GM18502 (cell line): ENCODE measurements at regions not wholly inside any gene's neighbourhood (a gene's known extent, or its start where the extent isn't known, plus 50 kb on each side); places are given as distances from the start of the nearest gene placed in this dataset.

Source experiments
- ATAC-seq: cut with Tn5 transposase; IDR thresholded peaks from one replicate; pipeline ENCODE4 v1.9.1; 2021; ENCODE audit warnings: mild to moderate bottlenecking; ENCODE audit not compliant: unreplicated experiment, poor library complexity

GRCh38 chr2:64845273-64845905 lies 143.8 kb upstream of the SLC1A4 start:
- ATAC-seq = no peak

DNA sequence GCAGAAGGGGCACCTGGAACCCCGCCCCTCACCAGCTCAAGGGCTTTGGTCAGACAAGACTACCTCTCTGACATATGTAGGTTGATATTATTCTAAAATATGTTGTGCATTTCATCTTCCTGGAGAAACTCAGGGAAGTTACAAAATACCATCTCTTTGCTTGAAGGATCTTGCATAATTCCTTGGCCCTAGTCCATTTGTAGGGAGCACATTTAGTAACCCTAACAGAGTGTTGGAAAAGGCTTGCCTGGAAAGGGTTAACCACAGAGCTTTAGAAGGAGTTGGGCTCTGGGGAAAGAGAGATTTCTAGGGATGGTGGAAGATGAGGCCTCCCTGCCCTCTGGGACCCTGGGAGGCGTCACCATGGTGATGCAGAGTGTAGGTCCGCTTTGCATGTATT lies 143.0 kb upstream of the SLC1A4 start:
- no peak for ATAC-seq

DNA sequence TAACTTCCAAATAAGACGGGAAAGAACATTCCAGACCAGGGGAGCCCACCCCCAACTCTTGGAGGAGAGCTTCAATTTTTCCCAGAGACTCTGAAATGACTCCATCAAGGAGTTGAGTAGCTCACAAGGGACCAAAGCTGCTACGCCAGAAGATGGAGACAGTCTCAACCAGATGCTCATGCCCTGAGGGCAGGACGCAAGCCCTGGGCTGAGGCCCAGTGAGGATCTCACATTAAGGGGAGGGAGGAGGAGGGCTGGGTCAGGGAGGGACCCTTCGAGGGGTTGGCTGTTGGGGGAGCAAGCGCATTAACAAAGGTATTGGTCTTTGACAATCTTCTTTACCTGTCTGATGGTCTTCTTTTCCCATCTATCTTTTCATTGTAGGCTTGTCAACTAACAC lies 141.3 kb upstream of the SLC1A4 start:
- ATAC-seq = no peak

- ATAC-seq = no peak
These were observed 140.8 kb upstream of the SLC1A4 start for GRCh38 chr2:64848363-64848762.

DNA sequence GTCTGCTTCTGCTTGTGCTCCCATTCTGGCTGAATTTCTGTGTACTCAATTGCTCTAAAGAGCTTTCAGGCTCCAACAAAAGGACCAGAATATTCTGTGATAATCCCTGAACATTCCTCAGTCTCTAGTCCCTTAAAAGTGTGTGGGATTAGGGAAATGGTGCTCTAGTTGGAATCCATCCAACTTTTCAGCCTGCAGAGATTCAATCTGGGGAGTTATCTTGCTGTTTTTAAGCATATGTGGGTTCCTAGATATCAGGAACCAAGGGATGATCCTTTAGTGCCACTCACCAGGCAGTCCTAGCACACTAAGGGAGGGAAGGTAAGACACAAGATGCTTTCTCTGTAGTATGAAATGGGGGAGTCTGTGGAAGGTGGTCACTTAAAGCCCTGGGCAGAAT lies 140.3 kb upstream of the SLC1A4 start:
- no peak for ATAC-seq

- no peak for ATAC-seq
These were observed 138.6 kb upstream of the SLC1A4 start for GRCh38 chr2:64850642-64851041.

DNA sequence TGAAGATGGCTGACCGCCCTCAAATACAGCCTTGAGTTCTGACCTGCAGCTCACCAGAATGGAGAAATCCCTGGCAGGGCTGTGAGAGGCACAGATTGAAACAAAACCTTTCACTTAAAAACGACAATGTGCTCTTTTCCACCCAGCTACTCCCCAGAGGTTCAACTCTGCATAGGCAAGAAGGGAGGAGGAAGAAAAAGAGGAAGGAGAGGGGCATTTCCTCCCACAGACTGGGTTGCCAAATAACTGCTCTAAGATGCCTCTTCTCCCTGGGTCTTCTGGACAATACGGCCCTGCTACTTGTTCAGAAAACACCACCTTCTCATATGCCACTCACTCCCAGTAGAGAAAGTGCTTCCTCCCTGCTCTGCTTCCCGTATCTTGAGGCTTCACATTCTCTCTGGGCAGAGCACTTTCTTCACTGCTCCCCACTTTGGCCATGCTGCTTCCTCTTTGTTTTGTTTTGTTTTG lies 136.4 kb upstream of the SLC1A4 start:
- ATAC-seq = no peak

DNA sequence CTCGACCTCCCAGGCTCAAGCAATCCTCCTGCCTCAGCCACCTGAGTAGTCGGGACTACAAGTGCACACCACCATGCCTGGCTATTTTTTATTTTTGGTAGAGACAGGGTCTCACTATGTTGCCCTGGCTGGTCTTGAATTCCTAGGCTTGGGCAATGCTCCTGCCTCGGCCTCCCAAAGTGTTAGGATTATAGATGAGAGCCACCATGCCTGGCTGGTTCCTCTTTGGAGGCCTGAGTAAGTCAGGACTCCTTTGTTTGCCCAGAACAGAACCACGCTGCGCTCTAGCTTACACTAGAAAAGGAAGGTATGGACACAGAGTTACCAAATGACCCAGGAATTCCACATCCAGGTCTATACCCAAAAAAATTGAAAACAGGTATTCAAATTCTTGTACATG lies 135.9 kb upstream of the SLC1A4 start:
- no peak for ATAC-seq

DNA sequence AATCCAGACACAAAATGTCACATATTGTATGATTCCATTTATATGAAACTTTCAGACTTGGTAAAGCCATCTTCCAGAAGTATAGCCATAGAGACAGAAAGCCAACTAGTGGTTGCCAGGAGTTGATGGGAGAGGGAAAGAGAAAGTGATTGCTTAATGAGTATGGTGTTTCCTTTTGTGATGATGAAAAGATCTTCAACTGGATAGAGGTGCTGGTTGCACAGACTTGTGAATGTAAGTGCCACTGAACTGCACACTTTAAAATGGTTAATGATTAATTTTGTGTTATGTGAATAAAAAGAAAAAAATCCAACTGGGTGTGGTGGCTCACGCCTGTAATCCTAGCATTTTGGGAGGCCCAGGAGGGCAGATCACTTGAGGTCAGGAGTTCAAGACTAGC lies 135.3 kb upstream of the SLC1A4 start:
- no peak for ATAC-seq

GRCh38 chr2:64854773-64855237 lies 134.4 kb upstream of the SLC1A4 start:
- no peak for ATAC-seq

GRCh38 chr2:64857581-64858471 lies 131.4 kb upstream of the SLC1A4 start:
- no peak for ATAC-seq

DNA sequence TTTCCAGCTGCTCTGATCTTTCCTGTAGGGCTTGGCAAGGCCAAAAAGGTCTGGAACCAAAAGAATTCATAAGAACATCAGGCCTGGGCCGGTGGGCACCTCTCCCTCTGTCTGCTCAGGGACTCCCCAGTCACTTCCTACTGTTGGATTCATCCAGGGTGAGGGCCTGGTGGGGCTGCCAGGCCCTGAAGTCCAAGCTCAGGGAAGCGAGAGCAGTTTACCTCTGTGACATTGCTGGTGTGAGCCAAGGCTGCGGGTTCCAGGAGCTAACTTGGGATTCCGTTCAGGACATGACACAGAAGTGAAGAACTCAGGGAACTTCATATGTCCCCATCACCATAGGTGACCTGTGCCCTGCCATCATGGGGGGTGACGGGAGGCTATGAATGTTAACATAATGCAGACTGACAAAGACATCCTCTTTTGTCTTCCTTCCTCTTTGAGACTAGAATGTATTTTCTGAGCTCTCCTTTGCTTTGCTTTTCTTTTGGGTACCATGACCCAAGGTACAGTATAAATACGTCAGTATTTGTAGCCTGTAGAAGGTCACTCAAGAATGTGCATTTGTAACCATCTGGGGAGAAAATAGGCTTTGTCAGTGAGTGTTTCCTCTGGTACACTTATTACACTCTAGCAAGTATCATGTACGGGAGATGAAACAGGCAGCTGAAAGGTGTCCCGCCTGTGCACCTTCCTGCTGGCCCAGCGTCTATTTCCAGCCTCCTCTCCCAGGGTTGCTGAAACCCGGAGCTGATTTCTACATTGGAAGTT lies 130.5 kb upstream of the SLC1A4 start:
- ATAC-seq = no peak

- ATAC-seq = peak; percentile 46
These were observed 129.6 kb upstream of the SLC1A4 start for GRCh38 chr2:64859312-64860212.

DNA sequence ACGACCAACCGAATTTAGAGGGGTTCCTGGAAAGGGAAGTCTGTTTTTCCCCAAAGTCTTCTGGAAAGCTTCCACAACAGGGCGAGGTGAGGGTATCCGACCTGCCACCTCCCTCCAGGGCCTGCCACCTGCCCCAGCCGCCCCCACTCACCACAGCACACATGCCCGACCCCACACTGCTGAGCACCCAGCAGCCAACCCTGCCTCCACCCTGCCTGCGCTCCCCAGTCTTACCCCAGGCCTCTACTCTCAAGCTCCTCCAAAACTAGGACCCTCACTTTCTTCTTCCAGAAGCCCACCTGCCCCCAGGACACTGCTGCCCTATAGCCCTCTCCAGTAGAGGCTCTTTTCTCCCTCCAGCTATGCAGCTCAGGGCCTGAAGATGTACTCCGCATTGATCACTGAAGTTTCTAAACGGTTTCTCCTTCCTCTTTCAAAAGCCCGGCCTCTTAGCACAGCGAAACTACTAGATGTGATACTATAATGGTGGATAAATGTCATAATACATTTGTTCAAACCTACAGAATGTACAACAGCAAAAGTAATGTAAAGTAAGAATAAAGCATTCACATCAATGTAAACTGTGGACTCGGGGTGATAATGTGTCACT lies 128.8 kb upstream of the SLC1A4 start:
- peak; percentile 42 for ATAC-seq

DNA sequence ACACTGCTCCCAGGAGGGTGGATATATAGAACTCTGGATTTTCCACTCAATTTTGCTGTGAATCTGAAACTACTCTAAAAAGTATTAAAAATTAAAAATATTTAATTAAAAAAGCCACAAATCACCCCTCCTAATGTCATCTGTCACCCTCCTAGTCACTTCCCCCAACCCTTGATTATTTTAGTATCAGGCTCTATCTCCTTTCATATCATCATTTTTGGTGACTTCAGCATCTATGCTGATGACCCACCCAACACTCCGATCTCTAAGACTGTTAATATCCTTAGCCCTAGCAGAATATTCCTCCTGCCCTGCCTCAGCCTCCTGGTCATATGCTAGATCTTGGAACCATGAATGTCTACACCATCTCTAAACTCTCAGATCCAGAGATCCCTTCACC lies 128.3 kb upstream of the SLC1A4 start:
- ATAC-seq = no peak

GRCh38 chr2:64861452-64862397 lies 127.5 kb upstream of the SLC1A4 start:
- ATAC-seq = no peak

GRCh38 chr2:64862623-64863022 lies 126.6 kb upstream of the SLC1A4 start:
- ATAC-seq = no peak

DNA sequence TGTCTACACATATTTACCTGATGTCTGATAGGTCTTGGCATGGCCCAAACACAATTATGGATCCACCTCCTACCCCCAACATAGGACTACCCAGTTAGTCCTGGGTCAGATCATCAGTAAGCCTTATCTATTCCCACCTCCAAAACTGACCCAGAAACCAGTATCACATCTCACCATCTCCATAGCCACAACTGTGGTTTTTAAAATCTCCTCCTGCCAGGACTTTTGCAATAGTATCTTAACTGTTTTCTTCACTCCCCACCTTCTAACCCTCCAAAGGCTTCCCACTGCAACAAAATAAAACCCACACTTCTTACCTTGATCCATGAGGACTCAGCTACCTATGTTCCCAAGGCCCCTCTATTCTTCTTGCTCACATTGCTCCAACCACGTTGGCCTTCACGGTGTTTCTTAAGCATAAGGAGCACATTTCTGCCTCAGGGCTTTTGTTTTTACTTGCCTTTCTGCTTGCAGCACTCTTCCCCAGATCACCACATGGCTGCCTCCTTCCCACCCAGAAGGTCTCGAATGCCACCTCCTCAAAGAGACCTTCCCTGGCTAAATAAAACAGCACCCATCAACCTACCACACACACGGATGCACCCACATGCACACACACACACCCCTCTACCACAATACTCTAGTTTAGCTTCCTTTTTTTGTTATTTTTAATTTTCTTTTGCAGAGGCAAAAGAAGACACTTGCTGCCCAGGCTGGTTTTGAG lies 125.9 kb upstream of the SLC1A4 start:
- ATAC-seq = no peak
